BE2C (cell line): ENCODE measurements at regions not wholly inside any gene's neighbourhood (a gene's known extent, or its start where the extent isn't known, plus 50 kb on each side); places are given as distances from the start of the nearest gene placed in this dataset.
"Not testable (repeated sequence)": the region's sequence is repeated elsewhere in the genome, so short reads cannot be mapped to it uniquely, and the experiment has no call there.

Experiments
- DNase-seq: peaks from one replicate; pipeline ENCODE4 v3.0.0-alpha.2; 2020
- H3K27me3 ChIP-seq: fragments of 250-450 bp; sonication (Bioruptor Pico); 2 replicates; pipeline ENCODE4 v1.5.1; 2020; ENCODE audit warnings: mild to moderate bottlenecking
- H3K36me3 ChIP-seq: fragments of 250-450 bp; sonication (Bioruptor Pico); 2 replicates; pipeline ENCODE4 v1.5.1; 2020; ENCODE audit warnings: mild to moderate bottlenecking
- H3K4me1 ChIP-seq: fragments of 250-450 bp; sonication (Bioruptor Pico); 2 replicates; pipeline ENCODE4 v1.5.1; 2020
- H3K4me3 ChIP-seq: 2 replicates; pipeline ENCODE4 v1.5.1; 2011; ENCODE audit warnings: low read depth, low read length
- H3K9me3 ChIP-seq: fragments of 250-450 bp; sonication (Bioruptor Pico); 2 replicates; pipeline ENCODE4 v1.5.1; 2020
- TF ChIP-seq, protein P1 (sequence below): IDR thresholded peaks from 2 replicates; pipeline ENCODE4 v1.5.1; 2012; ENCODE audit warnings: mild to moderate bottlenecking, low read depth, low read length

DNA sequence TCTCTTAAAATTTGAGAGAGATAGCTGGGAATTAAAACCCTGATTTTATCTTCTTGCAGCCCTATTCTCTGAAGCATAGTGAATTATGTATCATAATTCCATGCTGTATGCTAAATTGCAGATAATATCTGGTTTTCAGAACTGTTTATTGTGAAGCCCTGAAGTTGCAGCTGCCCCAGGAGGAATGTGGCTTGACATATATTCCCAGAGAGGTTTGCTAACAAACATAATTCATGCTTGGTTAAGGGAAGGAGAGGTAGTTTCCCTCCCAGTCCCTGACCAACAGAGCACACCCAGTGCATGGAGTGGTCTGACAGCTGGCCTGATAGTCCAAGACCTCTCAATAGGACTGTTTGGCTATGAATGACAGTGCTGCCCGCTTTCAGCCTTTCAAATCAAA is 500.6 kb upstream of the MIR17HG start:
- TF ChIP-seq, protein P1, sequence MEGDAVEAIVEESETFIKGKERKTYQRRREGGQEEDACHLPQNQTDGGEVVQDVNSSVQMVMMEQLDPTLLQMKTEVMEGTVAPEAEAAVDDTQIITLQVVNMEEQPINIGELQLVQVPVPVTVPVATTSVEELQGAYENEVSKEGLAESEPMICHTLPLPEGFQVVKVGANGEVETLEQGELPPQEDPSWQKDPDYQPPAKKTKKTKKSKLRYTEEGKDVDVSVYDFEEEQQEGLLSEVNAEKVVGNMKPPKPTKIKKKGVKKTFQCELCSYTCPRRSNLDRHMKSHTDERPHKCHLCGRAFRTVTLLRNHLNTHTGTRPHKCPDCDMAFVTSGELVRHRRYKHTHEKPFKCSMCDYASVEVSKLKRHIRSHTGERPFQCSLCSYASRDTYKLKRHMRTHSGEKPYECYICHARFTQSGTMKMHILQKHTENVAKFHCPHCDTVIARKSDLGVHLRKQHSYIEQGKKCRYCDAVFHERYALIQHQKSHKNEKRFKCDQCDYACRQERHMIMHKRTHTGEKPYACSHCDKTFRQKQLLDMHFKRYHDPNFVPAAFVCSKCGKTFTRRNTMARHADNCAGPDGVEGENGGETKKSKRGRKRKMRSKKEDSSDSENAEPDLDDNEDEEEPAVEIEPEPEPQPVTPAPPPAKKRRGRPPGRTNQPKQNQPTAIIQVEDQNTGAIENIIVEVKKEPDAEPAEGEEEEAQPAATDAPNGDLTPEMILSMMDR: no peak
- Histone ChIP-seq H3K27me3 (no peaks in the 10 kb centered on the region), H3K4me1 (peaks cover 12% of the 10 kb centered on the region), H3K36me3 (no peaks in the 10 kb centered on the region), H3K9me3 (no peaks in the 10 kb centered on the region), H3K4me3 (no peak overlapping the region)
- peak; percentile 56 for DNase-seq

DNA sequence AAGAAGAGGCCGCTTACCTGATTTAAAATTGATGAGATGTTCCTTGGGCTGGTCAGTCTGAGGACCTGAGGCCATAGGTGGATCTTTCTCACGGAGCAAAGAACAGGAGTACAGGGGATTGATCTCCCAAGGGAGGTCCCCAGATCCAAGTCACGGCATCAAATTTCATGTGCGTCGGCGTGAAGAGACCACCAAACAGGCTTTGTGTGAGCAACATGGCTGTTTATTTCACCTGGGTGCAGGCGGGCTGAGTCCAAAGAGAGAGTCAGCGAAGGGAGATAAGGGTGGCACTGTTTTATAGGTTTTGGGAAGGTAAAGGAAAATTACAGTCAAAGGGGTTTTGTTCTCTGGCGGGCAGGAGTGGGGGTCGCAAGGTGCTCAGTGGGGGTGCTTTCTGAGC is 493.8 kb upstream of the MIR17HG start:
- not testable (repeated sequence) for H3K4me1 ChIP-seq, H3K27me3 ChIP-seq, H3K4me3 ChIP-seq, H3K9me3 ChIP-seq, DNase-seq, H3K36me3 ChIP-seq

DNA sequence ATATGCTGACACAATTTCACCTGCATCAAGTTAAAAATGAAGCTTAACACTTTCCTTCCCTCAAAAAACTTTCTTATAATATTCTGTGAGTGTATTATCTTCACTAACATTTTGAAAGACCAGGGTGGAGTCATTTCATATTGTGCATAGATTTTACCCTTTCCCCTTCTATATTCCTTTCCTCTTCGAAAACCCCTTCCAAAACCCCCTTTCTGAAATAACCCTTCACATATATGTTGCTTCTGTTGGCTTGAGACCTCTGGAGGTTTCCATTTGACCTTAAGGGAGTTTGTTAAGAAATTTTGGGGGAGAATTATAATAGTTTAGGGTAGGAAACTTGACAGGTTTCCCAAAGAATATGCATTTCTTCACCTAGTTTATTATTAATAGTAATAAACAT is 489.6 kb upstream of the MIR17HG start:
- no peaks in the 10 kb centered on the region for H3K9me3 ChIP-seq
- no peak overlapping the region for H3K4me3 ChIP-seq
- no peak for DNase-seq
- H3K36me3 ChIP-seq: no peaks in the 10 kb centered on the region
- H3K4me1 ChIP-seq: no peaks in the 10 kb centered on the region
- TF ChIP-seq, protein P1: no peak
- no peaks in the 10 kb centered on the region for H3K27me3 ChIP-seq

DNA sequence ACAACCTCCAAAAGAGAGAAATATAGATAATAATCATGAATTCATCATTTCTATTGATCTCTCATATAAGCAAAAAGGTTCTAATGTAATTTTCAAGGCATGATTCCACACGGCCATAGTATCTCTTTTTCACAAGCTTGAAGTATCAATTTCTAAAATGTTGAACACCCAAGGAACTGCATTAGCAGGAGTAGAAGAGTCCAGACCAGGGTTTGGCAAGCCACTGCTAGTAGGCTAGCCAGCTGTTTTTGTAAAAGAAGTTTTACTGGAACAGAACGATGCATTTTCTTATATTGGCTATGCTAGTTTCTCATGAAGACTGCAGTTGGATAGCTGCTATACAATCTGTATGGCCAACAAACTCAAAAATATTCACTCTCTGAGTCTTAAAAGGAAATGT is 481.5 kb upstream of the MIR17HG start:
- peaks cover 3% of the 10 kb centered on the region; the same call in 1 of the 2 replicates for H3K4me1 ChIP-seq
- no peak for DNase-seq
- H3K9me3 ChIP-seq: no peaks in the 10 kb centered on the region
- TF ChIP-seq, protein P1: no peak
- no peaks in the 10 kb centered on the region for H3K36me3 ChIP-seq
- H3K27me3 ChIP-seq: no peaks in the 10 kb centered on the region
- no peak overlapping the region for H3K4me3 ChIP-seq

DNA sequence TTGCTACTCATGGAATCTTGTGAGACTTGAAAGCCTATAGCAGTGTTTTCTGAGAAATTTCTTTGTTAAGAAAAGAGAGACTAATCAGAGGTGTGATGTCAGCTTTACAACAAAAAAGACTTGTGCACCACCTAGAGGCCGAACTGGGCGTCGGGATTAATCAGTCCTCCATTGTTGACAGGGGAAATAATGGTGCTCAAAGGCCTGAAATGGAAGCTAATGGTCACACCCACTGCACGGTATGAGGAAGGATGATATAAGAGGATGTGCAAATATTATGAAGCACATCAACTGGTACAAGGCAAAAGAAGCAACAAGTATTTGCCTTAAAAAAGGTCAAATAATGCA is 480.2 kb upstream of the MIR17HG start:
- H3K27me3 ChIP-seq: no peaks in the 10 kb centered on the region
- TF ChIP-seq, protein P1: peak; percentile 83
- H3K4me1 ChIP-seq: peaks cover 3% of the 10 kb centered on the region; the same call in 1 of the 2 replicates
- no peaks in the 10 kb centered on the region for H3K9me3 ChIP-seq
- no peaks in the 10 kb centered on the region for H3K36me3 ChIP-seq
- DNase-seq: peak; percentile 79
- no peak overlapping the region for H3K4me3 ChIP-seq

DNA sequence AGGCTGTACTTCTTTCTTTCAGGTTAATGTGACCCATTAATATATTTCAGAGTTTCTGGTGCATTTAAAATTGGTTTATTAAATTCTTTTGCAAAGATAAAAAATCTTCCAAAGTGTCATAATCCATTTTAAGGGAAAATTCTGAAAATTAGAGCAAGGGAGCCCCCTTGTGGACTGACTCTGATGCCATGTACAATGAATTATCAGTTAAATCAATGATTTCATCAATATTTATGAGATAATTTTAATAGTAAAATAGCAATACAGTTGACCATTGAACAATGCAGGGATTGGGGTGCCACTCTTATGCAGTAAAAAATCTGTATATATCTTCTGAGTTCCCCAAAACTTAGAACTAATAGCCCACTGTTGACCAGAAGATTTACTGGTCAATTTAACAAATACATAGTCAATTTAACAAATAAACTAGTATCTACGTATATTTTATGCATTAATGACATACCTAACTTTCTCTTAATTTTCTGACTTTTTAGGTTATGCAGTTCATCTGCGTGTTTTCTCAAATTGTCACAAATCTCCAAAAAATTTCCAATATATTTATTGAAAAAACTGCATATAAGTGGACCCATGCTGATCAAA is 479.1 kb upstream of the MIR17HG start:
- H3K9me3 ChIP-seq: no peaks in the 10 kb centered on the region
- peak; percentile 46 for DNase-seq
- H3K4me1 ChIP-seq: peaks cover 3% of the 10 kb centered on the region; the same call in 1 of the 2 replicates
- no peak overlapping the region for H3K4me3 ChIP-seq
- no peaks in the 10 kb centered on the region for H3K27me3 ChIP-seq
- H3K36me3 ChIP-seq: no peaks in the 10 kb centered on the region
- TF ChIP-seq, protein P1: peak; percentile 68

DNA sequence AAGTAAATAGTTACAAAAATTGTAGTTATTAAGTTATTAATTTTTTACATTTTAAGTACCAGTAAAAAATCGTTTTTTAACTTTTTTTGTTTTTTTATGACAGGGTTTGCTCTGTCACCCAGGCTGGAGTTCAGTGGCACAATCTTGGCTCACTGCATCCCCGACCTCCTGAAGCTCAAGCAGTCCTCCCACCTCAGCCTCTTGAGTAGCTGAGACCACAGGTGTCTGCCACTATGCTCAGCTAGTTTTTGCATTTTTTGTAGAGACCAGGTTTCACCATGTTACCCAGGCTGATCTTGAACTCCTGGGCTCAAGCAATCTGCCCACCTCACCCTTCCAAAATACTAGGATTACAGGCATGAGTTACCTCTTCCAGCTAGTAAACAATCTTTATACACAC is 477.9 kb upstream of the MIR17HG start:
- Histone ChIP-seq H3K27me3 (no peaks in the 10 kb centered on the region), H3K4me1 (peaks cover 3% of the 10 kb centered on the region; the same call in 1 of the 2 replicates), H3K9me3 (no peaks in the 10 kb centered on the region), H3K4me3 (no peak overlapping the region), H3K36me3 (no peaks in the 10 kb centered on the region)
- TF ChIP-seq, protein P1: no peak
- DNase-seq: no peak
